NCI-H446 (cell line): ENCODE measurements at regions not wholly inside any gene's neighbourhood (a gene's known extent, or its start where the extent isn't known, plus 50 kb on each side); places are given as distances from the start of the nearest gene placed in this dataset.
"Not testable (repeated sequence)": the region's sequence is repeated elsewhere in the genome, so short reads cannot be mapped to it uniquely, and the experiment has no call there.

ENCODE experiments used
- DNase-seq, 2 experiments: peaks; one replicate each; lab custom pipeline; 2025; lab: John Stamatoyannopoulos, UW

DNA sequence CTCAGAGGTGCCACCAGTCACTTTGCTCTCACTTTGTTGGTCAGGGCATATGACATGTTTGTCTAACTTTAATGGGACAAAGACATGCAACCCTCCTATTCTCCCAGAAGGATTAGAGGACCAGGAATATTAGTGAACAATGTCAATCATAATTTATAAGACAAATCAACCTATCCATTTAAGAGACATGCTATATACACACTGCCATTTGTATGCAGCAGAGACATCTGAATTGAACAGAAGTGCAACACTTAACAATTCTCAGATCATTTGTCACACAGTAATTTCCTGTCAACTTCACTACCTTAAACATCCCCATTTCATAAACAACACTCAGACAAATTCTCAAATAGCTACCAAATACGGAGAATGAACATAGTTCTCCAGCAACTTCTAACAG is 273.6 kb upstream of the RGMB start:
- DNase-seq, result no peak

- no peak for DNase-seq
Measured at GRCh38 chr5:98500811-98501210, 272.7 kb upstream of the RGMB start.

DNA sequence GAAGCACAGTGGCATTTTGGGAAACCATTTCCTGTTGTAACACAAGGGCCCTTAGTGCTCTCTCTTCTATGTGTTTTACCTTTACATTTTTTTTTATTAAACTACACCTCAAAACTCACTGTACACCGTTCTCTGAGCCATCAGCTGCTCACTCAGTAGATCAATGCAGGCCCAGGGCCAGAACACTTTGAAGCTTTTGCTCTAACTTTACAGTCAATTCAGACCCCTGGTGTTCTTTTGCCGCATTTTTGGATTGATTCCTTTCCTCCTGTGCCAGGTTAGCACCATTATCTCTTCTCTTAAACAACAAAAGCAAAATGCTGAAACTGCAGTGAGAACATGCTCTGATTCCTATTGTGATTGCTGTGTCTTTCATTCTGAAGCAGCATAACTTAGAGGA is 269.8 kb upstream of the RGMB start:
- DNase-seq, result no peak

DNA sequence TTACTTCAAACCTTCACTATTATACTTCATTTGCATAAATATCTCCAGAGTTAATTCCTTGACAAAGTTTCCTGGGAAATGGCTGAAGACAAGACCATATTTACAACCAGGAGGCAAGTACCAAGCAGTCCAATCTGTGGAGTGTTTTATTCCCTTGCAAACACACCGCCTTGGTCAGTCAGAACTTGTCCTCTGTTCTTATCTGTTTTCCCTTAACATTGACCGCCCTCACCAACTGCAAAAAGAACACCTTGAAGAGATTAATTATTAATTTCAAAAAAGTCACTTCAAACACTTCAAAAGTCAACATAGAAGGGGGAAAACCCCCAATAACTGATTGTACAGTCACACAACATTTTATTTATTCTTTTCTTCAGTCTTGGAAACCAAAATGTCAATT is 269.0 kb upstream of the RGMB start:
- no peak for DNase-seq

DNA sequence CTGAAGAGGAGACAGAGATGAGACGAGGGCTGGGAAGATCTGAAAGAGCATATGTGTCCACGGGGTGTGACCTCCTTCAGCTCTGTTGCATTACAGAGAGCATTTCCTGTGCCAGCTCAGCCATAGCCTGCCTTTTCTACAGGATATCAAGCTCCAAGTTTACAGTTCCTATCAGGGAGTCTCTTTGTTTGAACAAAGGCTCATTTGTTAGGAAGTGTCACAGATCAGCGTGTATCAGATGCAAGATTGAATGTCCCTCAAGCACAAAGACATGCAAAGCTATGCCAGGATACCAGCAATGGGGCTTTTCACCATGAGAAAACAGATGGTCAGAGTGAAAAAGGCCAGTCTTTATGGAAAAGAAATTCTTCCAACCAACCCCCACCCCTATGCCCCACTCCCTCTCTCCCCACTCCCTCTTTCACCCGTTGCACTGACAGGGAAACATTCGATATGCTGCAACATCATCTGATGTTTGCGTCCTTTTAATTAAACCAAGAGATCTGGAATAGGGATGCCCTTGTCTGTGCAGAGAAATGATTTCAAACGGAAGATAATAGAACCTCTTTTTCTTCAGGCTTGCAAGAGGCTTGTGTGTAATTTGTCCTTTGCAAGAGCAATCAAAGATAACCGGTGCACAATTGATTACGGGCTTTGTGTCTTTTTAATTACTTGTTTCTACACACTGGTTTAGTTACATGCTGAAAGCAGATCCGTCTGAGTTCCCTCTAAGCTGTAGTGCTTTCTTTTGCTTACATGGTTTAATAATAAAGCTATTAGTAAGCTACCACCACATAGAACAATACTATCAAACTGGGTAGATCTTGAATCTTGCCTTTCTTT is 263.1 kb upstream of the RGMB start:
- DNase-seq, result no peak

DNA sequence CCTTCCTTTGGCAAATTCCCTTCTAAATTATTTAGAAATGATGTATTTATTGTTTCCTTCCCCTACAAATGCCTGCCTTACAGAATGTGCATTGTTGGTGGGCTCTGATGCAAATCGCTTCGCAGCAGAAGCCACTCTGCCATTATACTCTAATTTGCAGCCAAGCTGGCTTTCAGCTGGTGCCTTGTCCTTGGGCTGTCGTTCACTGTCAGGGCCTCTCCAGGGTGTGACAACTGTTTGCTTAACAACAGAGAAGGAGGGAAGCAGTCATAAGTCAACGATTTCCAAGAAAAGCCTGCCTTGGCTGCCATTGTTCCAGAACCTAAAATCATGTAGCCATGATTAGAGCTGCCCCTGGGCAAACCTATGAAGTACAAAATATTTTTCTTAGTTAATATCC is 260.1 kb upstream of the RGMB start:
- DNase-seq, result no peak

DNA sequence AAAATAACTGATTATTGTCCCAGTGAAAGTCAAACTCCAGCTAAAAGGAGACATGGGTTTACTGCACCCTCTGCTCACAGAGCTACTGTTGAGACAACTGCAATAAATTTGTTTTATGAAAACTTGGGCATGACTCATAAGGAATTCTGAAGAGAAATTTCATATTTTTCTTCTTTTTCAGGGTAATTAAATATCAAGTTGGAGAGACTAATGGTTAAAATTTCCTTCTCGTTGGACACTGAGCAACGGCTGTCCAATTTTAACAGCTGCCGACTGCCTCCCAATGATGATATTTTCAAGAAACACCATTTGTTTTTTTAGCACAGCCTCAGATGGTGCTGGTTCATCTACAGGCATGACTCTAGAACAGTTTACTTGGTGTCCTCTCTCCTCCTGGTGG is 259.2 kb upstream of the RGMB start:
- peak in 1 of 2 experiments; percentile 40 for DNase-seq

GRCh38 chr5:98516701-98517100 is 256.8 kb upstream of the RGMB start:
- no peak for DNase-seq

DNA sequence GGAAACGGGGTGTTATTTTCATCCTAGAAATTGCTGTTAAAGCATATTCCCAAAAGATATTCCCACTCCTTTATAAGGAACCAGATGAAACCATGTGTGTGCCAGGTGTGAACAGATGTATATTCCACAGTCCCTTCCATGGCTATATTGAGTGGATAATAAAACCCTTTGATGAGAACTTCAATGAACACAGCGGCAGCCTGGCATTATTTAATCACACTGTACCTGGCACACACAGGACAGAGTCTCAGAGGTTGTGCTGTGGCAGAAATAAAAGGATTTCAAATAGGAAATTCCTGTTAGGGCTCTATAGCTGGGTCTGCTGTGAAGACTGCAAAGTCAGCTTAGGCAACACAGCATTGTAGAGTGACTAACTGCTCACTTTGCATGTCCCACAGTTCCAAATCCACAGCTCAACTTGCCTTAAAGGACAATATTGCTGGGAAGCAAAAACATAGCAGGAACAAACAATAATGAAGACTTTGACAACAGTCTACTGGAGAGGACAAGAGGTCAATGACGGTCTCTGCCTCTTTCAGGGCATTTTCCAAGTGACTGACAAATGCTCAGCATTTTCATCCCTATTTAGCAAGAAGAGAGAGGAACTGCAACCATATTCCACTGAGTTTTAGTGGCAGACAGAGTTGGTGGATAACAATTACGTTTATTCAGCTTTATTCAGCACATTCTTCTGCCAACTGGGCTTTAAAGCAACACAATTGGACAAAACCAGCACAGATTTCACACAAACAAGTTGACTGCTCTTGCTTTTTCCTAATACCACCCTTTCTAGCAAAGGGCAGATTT is 255.7 kb upstream of the RGMB start:
- no peak for DNase-seq

DNA sequence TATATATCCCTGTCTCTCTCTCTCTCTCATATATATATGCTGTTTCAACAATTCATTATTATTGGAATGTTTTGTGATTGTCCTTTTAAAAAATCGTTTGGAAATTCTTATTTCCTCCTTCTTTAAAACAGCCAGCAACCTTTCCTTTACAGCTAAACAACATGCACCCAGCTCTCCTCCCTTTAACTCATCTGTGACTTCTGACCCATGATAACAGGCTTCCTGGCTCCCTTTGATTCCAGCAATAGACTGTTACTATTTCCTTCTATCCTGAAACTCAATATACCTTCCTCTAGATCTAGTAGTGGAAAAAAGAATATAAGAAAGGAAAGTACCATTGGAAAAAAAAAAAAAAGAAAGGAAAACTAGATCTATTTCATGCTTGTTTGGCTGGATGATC is 254.7 kb upstream of the RGMB start:
- DNase-seq, result no peak

DNA sequence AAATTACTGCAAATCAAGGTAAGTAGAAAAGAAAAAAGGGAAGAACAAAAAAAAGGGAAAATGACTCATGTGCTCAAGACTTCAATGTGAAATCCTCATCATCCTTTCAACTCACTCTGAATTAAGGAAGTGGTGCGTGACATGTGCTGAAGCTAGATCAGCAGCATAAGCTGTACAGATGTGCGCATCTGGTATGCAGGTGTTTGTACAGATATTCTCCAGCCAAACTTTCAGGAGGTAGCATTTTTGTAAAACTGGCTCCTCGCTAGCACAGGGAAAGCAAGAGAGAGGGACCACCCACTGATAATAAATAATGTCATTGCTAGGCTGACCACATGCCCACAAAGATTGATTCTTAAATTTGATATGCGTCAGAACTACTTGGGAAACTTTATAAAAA is 253.9 kb upstream of the RGMB start:
- DNase-seq, result no peak

GRCh38 chr5:98521821-98522220 is 251.6 kb upstream of the RGMB start:
- DNase-seq, result no peak

DNA sequence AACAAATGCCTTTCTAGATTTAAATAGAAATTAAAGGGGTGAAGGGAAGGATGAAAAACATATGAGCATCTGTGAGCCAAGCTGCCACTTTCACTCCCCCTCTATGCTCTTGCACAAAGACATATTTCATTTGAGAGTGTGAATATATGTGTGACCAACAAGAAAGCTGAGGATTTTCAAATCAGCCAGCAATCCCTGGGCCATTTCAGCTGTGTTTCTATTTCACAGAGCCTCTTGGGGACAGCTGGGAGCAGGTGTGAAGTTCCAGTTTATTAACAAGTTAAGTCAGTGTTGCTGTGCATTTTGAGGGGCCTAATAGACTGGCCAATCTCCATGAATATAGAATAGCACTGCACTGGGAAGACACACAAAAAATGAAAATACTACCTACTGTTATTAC is 248.7 kb upstream of the RGMB start:
- no peak for DNase-seq

DNA sequence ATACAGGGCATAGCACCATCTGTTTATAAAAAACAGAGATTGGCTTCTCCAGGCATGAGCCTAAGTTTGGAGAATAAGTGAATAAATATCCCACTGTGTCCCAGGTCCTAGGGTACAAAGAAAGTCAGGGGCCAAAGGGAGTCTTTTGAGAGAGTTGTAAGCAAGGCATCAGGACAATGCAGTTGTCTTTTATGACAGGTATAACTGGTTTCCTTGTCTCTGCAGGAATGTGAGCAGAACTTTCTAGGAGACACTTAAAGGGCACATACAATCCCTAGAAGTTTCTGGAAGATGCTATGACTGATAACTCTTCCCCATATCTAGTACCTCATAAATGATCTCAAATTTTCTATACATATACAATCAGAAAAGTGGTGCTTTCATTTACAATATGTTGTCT is 245.6 kb upstream of the RGMB start:
- no peak for DNase-seq

DNA sequence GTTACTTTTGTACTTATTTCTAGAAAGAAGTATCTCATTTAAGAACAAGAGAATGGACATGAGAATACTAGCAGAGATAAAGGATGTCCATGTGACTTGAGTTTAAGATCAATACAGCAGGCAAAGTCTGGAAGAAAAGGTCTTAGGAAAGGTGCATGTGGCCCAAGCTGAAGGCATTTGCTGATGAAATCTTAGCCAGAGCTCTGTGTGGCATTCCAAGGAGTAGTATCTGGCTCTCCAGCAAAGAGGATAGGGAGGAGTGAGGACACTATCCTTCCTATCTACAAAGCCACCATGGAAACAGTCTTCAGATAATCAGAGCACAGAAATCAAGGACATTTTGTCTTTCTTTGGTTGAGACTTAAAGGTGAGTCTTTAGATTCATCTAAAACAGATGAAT is 244.1 kb upstream of the RGMB start:
- DNase-seq, result no peak

DNA sequence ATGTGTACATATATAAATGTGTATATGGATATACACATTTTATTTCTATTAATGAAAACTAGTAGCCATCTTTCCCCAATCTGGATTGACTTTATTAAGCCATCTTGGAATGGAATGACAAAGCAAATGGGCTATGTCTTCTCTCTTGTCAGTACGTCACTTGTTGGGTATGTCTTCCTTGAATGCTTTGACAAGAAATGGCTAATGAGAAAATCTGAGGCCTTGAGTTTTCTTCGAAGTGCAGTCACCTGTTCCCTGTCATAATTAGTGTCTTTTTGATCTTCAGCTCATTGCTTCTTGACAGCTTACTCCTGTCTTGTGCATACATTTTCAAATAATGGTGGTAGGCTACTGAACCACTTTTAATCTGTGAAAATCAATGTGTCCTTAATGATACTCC is 243.2 kb upstream of the RGMB start:
- DNase-seq, result no peak

DNA sequence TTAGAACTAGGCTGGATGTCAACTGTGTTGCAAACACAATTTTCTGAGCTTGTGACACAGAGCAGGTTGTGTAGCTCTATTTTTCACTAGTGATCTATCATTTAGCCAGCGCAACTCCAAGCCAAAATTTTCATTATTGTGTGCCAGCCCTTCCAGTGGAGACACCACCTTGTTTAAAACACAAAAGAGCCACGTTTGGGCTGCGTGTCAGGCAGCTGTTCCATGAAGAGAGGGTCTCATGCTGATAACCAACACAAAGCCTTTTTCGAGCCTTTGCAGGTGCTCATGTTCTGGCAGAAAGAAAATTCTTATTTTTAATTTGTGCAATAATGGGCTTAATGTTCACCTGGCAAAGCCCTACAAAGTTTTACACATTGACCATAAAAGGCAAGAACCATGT is 237.6 kb upstream of the RGMB start:
- DNase-seq, result peak in 1 of 2 experiments; percentile 8

GRCh38 chr5:98540056-98540455 is 233.4 kb upstream of the RGMB start:
- DNase-seq, result no peak

- DNase-seq, result no peak
Measured at GRCh38 chr5:98541641-98542040, 231.8 kb upstream of the RGMB start.

GRCh38 chr5:98543490-98543889 is 230.0 kb upstream of the RGMB start:
- no peak for DNase-seq

DNA sequence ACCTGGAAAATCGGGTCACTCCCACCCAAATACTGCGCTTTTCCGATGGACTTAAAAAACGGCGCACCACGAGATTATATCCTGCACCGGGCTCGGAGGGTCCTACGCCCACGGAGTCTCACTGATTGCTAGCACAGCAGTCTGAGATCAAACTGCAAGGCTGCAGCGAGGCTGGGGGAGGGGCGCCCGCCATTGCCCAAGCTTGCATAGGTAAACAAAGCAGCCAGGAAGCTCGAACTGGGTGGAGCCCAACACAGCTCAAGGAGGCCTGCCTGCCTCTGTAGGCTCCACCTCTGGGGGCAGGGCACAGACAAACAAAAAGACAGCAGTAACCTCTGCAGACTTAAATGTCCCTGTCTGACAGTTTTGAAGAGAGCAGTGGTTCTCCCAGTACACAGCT is 226.5 kb upstream of the RGMB start:
- DNase-seq, result not testable (repeated sequence)

GRCh38 chr5:98556712-98557111 is 216.8 kb upstream of the RGMB start:
- no peak for DNase-seq

GRCh38 chr5:98557916-98558315 is 215.5 kb upstream of the RGMB start:
- no peak for DNase-seq
